ENCODE measurements at regions not wholly inside any gene's neighbourhood (a gene's known extent, or its start where the extent isn't known, plus 50 kb on each side); places are given as distances from the start of the nearest gene placed in this dataset.

- Histone ChIP-seq H3K4me3 (replicated peaks in 1 of 3; ENCODE audit: insufficient read depth in 1 of 3, low read depth in 1 of 3, low read length in 3 of 3) (no peak overlapping the region), H2AFZ (ENCODE audit: low read depth, low read length) (no peak overlapping the region), H3K9ac (replicated peaks; ENCODE audit: extremely low read depth, insufficient read depth, low read length) (no peak overlapping the region), H3K79me2 (ENCODE audit: control insufficient read depth, insufficient read depth, low read length) (no peaks in the 10 kb centered on the region), H3K9me3 (replicated peaks; ENCODE audit: control insufficient read depth, insufficient read depth, low read length) (peaks cover 1% of the 10 kb centered on the region), H3K27me3 (ENCODE audit: control insufficient read depth in 2 of 2, insufficient read depth in 2 of 2, low read length in 2 of 2) (no peaks in the 10 kb centered on the region), H3K9me1 (replicated peaks; ENCODE audit: control insufficient read depth, extremely low read depth, insufficient read depth, low read length) (no peaks in the 10 kb centered on the region), H3K36me3 (ENCODE audit: control insufficient read depth in 2 of 2, extremely low read depth in 1 of 2, insufficient read depth in 2 of 2, low read length in 2 of 2) (no peaks in the 10 kb centered on the region), H3K4me2 (ENCODE audit: insufficient read depth, low read length) (no peak overlapping the region), H3K27ac (ENCODE audit: insufficient read depth, low read depth, low read length) (no peak overlapping the region), H4K20me1 (replicated peaks; ENCODE audit: control insufficient read depth, extremely low read depth, insufficient read depth, low read length) (no peaks in the 10 kb centered on the region), H3K4me1 (ENCODE audit: control insufficient read depth, extremely low read depth, insufficient read depth, low read length) (no peaks in the 10 kb centered on the region)
- dilution Hi-C loops (cut with MboI; ENCODE audit: extremely low pct_ligation_motif_present, low sequenced_read_pairs) (no loop called here), intact Hi-C loops (cut with micrococcal nuclease) (no loop called here)
- ChIA-PET CTCF (no interaction called here), POLR2A (no interaction called here)
- no peak for FAIRE-seq
- no peak for DNase-seq (ENCODE audit: low read depth, low spot score)
- BruUV-seq (replicated peaks), result no TSS peak
- TF ChIP-seq POLR2A (IDR thresholded peaks at IDR 0.05; ENCODE audit: low read depth, low read length) (no peak), FOS (IDR thresholded peaks at IDR 0.05; ENCODE audit: borderline replicate concordance, insufficient read depth, low read length) (no peak), GATA2 (IDR thresholded peaks at IDR 0.05; ENCODE audit: insufficient read depth, insufficient read length, low read depth, low read length) (no peak), CTCF (IDR thresholded peaks at IDR 0.05; ENCODE audit: extremely low read depth in 1 of 2, insufficient read depth in 1 of 2, low read depth in 1 of 2, low read length in 2 of 2) (no peak), JUN (IDR thresholded peaks at IDR 0.05; ENCODE audit: borderline replicate concordance, insufficient read depth, insufficient read length, low read depth) (no peak), POLR2AphosphoS5 (IDR thresholded peaks at IDR 0.05; ENCODE audit: insufficient read depth, low read depth, low read length) (no peak), MAX (IDR thresholded peaks at IDR 0.05; ENCODE audit: insufficient read depth, insufficient read length) (no peak), MYC (IDR thresholded peaks at IDR 0.05; ENCODE audit: low read depth, low read length) (no peak), EZH2 (IDR thresholded peaks at IDR 0.05; ENCODE audit: borderline replicate concordance, low read depth, low read length, severe bottlenecking) (no peak)
Observed at GRCh38 chr13:86324191-86324590, 525.0 kb upstream of the SLITRK6 start.
